HG02678 (cell line): ENCODE measurements at regions not wholly inside any gene's neighbourhood (a gene's known extent, or its start where the extent isn't known, plus 50 kb on each side); places are given as distances from the start of the nearest gene placed in this dataset.
"Not testable (repeated sequence)": the region's sequence is repeated elsewhere in the genome, so short reads cannot be mapped to it uniquely, and the experiment has no call there.

Experiments
- ATAC-seq: cut with Tn5 transposase; IDR thresholded peaks from one replicate; pipeline ENCODE4 v1.9.1; 2021; ENCODE audit warnings: mild to moderate bottlenecking, moderate library complexity; ENCODE audit not compliant: unreplicated experiment

DNA sequence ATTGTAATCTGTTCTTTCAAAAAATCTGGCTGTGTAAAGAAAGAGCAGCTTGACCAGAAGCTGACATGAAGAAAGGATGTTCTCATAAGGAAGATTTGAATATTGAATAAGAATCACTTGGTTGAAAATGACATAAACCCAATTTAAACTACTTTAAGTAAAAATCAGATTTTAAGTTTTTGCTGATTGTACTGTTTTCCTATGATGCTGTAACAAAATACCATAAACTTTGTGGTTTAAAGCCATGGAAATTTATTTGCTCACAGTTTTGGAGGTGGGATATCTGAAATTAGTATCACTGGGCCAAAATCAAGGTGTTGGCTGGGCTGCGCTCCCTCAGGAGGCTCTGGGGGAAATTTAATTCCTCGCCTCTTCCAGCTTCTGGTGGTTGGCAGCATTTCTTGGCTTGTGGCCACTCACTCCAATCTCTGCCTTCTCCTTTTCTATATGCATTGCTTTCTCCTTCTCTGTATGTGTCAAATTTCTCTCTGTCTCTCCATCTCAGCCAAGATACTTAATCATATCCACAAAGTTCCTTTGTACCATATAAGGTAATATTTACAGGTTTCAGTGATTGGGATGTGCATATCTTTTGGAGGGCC, 141.2 kb upstream of the ZFP64 start:
- no peak for ATAC-seq

DNA sequence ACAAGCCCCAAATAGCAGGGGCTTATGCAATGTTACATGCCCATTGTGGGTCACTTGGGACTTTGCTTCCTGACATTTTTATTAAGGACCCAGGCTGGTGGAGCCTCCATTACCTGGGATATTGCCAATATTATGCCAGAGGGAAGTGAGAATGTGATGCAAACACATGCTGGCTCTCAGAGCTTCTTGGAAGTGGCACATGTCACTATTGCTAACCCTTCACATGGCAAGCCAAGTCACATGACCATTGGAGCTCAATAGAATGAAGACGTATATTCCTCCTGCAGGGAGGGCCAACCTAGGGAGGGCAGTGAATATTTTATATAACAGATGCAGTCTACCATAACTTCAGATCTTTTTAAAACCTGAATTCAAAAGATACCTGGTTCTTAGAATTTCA, 140.7 kb upstream of the ZFP64 start:
- no peak for ATAC-seq

DNA sequence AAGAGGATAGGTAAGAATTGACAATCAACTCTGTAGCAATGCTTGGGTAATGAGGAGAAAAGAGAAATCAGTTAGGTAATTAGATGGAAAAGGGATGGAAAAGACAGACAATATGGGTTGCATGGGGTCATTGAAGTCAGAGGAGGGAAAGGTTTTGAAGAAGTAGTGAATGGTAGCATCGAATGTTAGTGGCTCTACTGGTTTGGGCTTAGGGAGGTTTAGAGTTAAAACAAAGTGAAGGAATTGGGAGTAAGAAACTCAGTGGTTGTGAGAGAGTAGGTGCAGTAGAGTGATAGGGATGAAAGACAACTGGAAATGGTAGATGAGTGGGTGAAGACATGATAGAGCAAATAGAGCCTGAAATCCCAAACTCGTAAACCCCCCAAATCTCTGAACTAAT, 140.1 kb upstream of the ZFP64 start:
- no peak for ATAC-seq

DNA sequence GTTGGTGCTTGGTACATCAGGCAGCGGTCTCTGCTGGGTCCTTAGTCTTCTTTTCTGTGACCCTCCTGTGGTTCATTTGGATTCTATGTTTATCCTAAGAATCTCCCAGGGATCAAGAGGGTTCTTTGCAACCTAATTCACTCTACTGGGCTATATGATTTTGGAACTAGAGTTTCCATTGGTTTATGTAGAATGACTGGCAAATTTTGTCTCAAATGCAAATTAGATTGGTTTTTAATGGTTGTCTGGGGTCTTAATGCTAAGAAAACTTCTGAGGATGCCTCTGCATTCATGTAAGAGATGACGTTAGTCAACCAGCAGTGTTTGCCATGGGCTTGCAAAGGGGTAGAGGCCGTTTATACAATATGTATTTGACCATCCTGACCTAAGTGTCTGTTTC, 129.8 kb upstream of the ZFP64 start:
- no peak for ATAC-seq

DNA sequence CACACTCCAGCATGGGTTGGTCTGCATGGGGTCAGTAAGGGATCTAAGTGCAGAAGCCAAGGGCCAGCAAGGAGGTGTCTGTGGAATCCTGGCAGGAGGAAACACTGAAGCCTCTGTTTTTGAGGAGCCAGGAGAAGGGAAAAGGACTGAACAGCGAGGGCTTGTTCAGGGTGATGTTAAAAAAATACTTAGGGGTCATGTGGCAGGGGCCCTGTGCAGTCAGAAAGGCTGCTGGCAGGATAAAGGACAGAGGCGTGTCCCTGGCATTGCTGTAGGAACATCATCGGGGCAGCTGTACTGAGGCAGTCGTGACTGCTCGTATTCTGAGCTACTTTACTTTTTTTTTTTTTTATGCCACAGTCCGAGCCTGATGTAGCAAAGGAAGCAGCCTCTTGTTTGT, 127.1 kb upstream of the ZFP64 start:
- ATAC-seq, result no peak

DNA sequence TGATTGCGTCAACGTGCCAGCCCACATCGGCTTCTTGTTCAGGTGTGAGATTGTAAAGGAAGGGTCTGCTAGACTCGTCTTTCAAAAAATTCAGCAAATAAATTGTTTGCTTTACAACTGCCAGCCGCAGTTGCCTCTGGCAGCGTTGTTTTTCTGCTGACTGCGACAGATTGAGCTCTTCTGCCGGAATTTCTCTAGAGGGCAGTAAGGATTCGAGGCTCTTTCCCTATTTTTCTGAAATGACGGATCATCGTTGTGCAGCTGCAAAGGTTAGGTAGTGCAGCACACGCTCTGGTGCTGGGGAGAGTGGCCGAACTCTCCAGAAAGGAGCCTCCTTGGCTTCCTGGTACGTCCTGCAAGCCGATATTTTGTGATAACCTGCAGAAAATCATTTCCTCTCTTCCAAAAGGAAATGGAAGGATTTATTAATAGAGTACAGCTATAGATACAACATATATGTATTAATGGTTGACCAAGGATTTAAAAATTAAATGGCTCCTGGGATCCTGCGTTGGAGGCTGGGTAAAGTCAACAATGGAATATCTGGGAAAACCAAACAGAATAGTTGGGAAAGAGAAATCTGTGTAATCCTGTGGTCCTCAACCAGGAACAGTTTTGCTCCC, 121.9 kb upstream of the ZFP64 start:
- no peak for ATAC-seq

DNA sequence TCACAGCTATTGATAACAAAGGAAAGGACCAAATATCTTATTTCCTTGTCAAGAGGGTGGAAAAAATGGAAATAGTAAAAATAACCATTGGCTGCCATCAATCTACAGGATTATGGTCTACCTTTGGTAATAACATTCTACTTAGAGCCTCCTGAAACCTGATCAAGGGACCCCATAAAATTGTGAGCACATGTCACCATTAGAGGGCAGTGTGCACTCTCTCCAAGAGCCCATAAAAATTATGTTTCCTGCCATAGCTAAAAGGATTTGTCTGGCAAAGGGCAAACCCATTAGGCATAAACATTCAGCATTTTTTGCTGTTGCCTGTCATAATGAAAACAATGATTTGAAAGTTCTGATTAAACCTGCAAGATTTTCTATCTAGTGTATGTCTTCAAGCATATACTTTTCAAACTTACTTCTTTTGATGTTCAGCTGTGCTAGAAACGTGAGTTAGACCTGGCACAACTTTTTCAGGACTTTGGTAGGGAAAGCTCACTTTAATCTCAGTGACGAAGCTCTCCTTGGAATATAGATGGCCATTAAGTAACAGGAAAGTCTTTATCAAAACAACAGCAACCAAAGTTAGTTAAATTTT, 120.7 kb upstream of the ZFP64 start:
- no peak for ATAC-seq

DNA sequence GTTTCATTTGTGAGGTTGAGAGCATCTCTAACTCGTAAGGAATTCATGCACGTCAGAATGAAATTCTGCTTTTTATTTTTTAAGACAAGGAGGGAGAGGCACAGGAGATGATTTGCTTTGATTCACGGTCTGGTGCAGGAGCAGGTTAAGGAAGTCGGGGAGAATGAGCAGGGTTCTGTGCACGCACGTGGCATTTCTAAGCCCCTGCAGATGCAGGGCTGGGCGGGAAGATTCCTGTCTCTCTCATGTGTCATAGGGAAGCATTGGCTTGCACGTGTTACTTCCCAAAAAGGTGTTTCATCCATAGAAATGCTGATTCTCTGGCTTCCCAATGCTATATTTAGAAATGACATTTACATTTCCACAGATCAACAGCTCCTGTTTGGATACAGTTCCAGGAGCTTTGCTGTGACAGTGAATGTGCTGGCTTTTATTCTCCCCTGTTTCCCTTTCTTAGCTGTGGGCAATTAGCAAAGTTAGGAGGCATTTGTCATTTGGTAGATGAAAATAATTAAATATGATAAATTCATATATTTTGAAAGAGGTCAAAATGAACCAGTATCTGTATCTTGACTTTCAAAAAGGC, 119.7 kb upstream of the ZFP64 start:
- ATAC-seq, result no peak

DNA sequence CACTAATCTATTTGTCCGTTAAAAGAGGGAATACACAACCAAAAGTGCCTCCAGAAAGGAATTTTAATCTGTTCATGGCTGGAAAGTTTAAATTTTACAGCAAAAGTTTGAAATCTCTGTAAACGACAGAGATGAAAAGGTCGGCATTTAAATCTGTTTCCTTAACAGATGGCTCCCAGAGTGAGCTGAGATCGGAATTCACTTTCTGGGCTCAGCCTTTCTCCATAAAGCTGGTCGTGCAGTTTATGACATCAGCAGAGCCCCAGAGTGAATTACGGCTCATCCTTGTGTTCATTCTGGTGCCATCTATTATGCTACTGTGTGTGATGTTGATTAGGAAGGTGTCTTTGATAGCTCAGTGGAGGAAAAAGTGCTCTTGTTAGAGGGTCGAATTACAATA, 117.6 kb upstream of the ZFP64 start:
- no peak for ATAC-seq

DNA sequence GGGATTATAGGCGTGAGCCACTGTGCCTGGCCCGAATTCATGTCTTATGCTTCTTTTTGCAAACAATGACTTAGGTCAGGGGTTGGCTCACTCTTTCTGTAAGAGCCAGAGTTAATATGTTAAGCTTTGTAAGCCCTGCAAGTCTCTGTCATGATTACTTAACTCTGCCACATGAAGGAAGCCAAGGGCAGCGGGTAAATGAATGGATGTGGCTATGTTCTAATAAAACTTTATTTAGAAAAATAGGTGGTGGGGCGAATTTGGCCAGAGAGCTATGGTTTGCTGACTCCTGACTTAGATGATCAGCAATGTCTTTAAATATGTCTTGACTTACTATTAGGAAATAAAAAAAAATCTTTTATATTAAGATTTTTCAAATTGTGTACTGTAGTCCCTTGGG, 114.9 kb upstream of the ZFP64 start:
- ATAC-seq, result no peak

DNA sequence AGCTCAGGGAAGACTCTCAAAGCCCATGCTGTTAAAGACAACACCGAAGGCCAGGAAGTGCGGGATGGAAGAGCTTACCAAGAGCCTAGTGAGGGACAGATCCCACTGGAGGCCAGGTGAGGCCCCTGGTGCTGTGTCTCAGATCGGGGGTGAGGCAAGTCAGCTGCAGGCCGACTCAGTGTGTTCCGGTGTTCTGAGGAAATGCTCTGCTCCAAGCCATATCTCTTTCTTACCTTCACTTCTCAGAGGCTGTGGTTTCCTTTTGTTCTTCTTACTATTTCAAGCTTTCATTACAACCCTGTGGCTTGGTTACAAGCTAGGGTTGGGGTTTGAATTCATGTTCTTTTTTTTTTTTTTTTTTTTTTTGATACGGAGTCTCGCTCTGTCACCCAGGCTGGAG, 114.3 kb upstream of the ZFP64 start:
- no peak for ATAC-seq

DNA sequence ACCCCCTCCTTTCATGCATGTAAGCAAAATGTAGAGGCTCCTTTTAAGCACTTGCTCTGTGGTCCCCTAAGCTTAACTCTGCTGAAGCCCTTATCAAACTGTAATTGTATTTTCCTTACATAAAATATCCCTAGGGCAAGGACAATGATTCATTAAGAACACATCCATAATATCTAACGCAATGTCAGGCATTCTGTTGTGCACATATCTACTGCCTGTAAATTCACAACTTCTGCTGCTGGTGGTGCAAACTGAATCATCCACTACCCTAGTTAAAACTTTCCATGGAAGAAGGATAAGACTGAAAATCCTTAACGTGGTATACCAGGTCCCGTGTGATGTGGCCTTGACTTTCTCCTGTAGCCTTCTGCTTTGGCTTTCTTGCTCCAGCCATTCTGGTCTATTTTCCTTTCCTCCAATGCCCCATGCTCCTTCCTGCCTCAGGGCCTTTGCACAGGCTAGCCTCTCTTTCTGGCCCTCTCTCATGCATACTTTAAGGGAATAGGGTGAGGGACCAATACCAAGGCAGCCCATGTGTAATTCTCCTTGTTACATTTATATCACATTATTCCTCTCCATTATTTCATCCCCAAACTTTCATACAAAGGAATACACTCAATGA, 113.6 kb upstream of the ZFP64 start:
- no peak for ATAC-seq

DNA sequence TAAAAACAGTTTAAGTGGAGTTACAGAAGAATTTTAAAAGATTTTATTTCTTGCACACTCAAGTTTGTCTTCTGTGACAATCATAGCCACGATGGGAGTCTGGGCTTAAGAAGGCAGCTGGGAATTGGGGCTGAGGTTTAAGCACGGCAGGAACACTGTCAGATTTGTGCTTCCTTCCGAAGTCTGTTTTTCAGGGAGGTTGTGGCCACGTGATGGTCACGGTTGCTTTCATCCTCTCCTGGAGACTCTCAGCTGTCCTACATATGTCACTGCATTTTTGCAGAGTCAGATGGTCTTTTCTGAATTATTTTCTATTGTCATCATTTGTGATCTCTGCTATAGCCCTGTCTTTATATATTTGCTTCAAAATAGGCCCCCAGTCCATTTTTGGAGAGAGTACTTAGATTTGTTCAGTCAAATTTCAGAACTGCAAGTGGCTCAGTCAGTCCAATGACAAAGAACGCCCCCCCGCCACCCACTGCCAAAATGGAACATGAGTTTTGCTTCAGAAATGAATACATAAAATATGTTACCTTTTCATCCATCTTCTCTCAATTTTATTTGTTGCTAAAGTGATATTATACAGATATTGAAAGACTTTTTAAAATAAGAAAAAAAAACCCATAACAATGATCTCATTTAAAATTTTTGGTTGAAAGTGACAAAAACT, 111.8 kb upstream of the ZFP64 start:
- ATAC-seq, result no peak

DNA sequence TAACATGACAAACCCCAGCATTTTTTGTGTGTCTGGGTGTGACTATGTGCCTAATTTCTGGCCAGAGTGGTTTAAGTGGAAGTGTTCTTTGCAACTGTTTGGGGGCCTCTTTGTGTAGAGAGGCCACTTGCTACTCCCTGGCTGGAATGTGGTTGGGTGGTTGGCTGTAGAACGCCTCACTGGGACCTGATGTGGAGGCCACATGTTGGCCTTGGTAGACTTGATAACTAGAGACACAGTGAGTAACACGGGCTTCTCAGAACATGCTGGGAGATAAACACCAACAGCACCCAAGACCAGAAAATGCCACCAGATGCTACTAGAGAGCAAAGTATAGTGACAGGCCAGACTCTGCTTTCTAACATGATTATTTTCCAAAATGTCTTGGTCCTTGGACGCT, 111.2 kb upstream of the ZFP64 start:
- ATAC-seq, result no peak

DNA sequence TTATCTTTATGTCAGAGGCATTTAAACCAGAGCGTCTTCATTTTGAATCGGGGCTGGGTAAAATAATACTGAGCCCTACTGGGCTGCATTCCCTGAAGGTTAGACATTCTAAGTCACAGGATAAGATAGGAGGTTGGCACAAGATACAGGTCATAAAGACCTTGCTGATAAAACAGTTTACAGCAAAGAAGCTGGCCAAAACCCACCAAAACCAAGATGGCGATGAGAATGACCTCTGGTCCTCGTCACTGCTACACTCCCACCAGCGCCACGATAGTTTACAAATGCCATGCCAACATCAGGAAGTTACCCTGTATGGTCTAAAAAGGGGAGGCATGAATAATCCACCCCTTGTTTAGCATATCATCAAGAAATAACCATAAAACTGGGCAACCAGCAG, 110.5 kb upstream of the ZFP64 start:
- ATAC-seq, result not testable (repeated sequence)

DNA sequence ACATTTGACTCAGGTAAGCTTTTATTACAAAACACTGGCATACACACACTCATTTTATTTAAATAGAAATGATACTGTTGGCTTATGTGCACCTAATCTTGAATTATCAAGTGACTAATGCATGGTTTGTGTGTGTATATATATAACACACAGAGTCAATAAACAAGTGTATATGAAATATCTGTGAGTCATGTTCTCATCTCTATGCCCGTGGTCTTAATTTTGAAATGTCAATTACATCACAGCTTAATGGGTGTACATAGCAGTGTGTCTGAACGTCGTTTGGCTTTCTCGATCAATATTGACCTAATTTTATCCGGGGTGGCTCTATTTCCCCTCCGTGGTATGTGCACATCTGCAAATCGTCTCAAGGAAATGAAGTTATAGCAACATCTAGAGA, 104.0 kb upstream of the ZFP64 start:
- no peak for ATAC-seq

DNA sequence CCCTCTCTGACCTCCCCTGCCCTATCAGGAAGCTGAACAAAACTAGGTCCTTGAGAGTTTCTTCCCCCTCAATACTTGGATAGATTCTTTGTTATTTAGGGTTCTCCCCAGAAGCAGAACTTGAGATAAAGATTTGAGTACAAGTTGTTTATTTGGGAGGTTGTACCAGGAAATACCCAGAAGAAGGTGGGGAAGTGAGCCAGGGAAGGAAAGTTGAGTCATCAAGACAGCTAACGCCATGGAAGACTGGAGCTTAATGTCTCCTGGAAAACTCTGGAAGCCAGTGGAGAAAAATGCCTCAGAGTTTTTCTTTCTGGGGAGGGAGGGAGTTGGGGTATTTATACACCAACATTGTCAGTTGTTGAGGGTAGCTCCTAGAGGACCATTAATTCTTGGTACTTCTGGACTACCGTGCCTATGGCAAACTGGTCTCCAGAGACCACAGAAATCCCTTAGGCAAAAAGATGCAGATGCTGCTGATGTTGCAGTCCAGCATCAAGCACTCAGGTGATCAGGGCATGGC, 102.6 kb upstream of the ZFP64 start:
- no peak for ATAC-seq

DNA sequence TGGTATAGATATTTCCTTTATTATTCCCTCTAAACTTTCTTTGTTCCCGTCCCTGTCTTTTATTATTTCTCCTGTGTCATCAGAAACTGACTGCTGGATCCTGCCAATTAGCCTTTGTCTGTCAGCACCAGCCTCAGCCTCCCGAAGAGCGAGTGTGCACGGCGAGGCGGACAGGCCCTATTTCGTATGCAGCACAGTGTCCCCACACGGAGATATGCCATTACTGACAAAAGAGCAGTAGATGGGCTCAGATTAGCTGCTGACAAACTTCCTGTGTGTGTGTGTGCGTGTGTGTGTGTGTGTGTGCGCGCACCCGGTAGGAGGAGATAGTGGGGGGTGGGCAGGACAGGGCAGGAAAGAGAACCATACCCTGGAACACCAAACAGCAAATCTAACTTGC, 99.5 kb upstream of the ZFP64 start:
- no peak for ATAC-seq

DNA sequence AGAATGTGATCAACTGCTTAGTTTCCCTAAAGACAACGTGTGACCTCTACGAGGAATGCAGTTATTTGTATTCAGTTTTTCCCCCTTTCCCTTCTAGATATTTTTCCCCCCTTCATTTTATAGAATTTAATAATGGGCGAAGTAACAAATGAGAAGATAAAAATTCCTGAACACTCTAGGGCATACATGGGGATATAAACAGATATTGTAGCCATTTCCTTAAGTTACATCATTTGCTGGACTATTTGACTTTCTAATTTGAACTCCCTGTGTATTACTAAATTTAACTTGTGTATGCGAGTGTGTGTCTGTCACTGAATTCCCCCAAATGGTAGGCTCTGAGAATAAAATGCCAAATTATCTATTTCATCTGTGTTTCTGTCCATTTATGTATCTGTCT, 99.0 kb upstream of the ZFP64 start:
- ATAC-seq, result no peak

DNA sequence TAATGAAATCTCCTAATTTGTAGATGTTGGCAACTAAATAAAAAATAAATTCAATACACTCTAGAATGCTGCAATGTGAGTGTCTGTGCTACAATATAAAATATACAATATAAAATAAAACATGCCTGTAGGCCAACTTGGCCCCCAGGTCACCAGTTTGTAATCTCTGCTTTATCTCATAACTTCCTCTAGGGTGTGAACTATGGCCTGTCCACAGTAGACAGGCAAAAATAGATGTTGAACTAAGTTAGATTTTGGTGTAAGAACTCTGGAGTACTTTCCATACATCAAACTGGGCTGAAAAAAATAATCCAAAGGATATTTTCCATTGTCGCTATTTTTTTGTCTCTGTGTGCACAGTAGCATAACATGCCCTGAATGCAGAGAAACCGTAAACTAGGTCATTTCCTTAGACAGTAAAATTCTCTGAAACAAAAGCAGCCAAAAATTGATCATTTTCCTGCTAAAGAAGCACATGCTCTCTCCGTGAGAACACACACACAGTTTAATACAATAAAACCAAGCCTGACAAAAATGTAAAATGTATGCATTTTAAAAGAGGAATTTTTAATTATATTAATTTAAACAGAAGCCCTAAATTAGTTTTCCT, 98.5 kb upstream of the ZFP64 start:
- no peak for ATAC-seq

DNA sequence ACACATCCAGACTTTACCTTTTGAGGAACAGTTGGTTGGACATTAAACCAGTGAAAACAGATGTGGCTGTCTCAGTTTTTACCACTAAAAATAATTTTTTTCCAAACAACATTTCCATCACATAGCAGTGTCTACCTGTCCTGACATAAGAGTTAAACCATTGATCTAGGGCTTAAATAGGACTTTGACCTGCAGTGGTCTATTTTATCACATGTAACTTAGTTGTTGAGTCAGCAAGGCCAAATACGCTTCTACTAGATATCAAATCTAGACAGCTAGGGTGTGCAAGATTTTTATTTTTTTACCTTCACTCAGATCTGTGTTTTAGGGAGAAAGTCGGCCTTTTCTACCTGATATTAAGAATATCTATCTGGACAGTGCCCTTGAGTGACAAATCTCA, 88.8 kb upstream of the ZFP64 start:
- no peak for ATAC-seq
